ENCODE measurements at regions not wholly inside any gene's neighbourhood (a gene's known extent, or its start where the extent isn't known, plus 50 kb on each side); places are given as distances from the start of the nearest gene placed in this dataset.
A peak's percentile ranks its signal among the peaks of the same experiment; 100 is the strongest.
"Not testable (repeated sequence)": the region's sequence is repeated elsewhere in the genome, so short reads cannot be mapped to it uniquely, and the experiment has no call there.

- no peak for DNase-seq (ENCODE audit: low read depth)
- TF ChIP-seq CTCF (conservative IDR thresholded peaks at IDR 0.05; ENCODE audit: low read depth, low read length): no peak
- H3K4me3 ChIP-seq (ENCODE audit: low read depth, low read length): no peak overlapping the region
Measured at GRCh38 chr4:40688446-40689095, 58.9 kb upstream of the RBM47 start.

- no peak overlapping the region for H3K4me3 ChIP-seq (ENCODE audit: low read depth, low read length)
- no peak for DNase-seq (ENCODE audit: low read depth)
- no peak for TF ChIP-seq CTCF (conservative IDR thresholded peaks at IDR 0.05; ENCODE audit: low read depth, low read length)
Measured at GRCh38 chr4:40693946-40694345, 55.8 kb upstream of the NSUN7 start.

- DNase-seq (ENCODE audit: low read depth); H3K4me3 ChIP-seq (ENCODE audit: low read depth, low read length): not testable (repeated sequence)
Measured at GRCh38 chr4:40697476-40697875, 52.3 kb upstream of the NSUN7 start.

- DNase-seq (ENCODE audit: low read depth): no peak
- TF ChIP-seq CTCF (conservative IDR thresholded peaks at IDR 0.05; ENCODE audit: low read depth, low read length): no peak
- H3K4me3 ChIP-seq (ENCODE audit: low read depth, low read length): no peak overlapping the region
Measured at GRCh38 chr4:40698733-40699132, 51.0 kb upstream of the NSUN7 start.

DNA sequence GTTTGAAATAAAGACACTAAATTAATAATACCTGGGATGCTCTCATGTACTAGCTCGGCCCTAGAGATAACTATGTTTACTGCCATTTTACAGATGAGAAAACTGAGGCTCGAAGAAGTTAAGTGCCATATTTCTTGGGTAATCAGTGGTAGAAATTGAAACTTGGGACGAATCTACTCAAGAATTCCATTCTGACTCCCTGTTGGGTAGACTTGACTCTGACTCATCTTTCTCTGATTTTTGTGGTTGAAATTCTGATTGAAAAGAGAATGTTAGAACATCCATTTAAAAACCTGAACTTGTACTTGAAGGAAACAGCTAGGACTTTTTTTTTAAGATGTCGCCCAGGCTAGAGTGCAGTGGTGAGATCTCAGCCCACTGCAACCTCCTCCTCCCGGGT lies 50.1 kb upstream of the NSUN7 start:
- no peak overlapping the region for H3K4me3 ChIP-seq (ENCODE audit: low read depth, low read length)
- TF ChIP-seq CTCF (conservative IDR thresholded peaks at IDR 0.05; ENCODE audit: low read depth, low read length): no peak
- DNase-seq (ENCODE audit: low read depth): peak; percentile 91

Data from choroid plexus epithelial cell (primary cell).